GM12864 (cell line): ENCODE measurements at regions not wholly inside any gene's neighbourhood (a gene's known extent, or its start where the extent isn't known, plus 50 kb on each side); places are given as distances from the start of the nearest gene placed in this dataset.

Experiments used
- DNase-seq: peaks from one replicate; pipeline ENCODE4 v3.0.0-alpha.2; 2011; ENCODE audit warnings: low read depth
- H3K4me3 ChIP-seq: 2 replicates; pipeline ENCODE4 v1.5.1; 2011; ENCODE audit warnings: mild to moderate bottlenecking, low read depth, low read length, control low read depth
- TF ChIP-seq, protein P1 (sequence below): IDR thresholded peaks from 2 replicates; pipeline ENCODE4 v1.5.1; 2011; ENCODE audit warnings: low read depth, mild to moderate bottlenecking, moderate library complexity, low read length, control low read depth, inconsistent platforms; ENCODE audit errors: missing control alignments

DNA sequence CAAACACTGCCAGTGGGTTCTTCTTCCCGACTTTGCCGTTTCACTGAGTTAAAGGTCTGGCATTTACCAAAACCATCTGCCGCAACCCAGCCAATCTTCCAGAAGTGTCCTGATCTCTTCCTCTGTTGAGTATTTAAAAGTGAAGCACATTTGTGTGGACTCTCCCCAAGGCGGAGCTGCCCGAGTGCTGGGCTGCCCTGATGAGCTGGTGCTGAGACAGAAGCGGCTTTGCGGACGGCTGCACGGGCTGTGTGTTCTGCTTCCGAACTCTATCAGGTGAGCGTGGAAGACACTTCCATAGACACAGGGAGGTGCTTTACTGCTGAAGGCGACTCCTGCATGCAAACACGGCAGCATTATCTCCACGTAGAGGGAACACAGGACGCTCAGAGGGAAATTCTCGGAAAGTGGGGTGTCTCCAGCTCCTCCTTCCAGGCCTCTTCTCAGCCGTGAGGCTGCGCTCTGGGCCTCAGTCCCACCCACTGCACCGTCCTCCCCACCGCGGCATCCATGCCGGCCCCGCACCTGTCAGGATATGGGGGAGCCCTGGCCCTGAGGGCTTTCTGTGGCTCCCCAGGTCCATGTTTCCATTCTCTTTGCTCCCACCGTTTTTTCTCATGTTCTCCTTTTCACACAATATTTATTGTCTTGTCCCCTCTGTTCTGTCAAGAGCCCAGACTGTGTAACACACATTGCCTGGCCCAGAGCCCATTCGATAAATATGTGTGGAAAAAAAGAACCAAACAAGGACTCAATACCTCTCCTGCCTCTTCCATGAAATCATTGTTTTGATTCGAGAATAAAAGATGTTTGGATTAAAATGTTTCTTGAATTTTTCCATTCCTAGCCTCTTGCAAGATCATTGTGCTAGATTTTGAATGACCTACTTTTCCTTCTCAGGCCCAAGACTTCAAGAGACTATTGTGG, 205.1 kb downstream of the DLL1 start:
- no peak for DNase-seq
- no peak overlapping the region for H3K4me3 ChIP-seq
- TF ChIP-seq, protein P1, sequence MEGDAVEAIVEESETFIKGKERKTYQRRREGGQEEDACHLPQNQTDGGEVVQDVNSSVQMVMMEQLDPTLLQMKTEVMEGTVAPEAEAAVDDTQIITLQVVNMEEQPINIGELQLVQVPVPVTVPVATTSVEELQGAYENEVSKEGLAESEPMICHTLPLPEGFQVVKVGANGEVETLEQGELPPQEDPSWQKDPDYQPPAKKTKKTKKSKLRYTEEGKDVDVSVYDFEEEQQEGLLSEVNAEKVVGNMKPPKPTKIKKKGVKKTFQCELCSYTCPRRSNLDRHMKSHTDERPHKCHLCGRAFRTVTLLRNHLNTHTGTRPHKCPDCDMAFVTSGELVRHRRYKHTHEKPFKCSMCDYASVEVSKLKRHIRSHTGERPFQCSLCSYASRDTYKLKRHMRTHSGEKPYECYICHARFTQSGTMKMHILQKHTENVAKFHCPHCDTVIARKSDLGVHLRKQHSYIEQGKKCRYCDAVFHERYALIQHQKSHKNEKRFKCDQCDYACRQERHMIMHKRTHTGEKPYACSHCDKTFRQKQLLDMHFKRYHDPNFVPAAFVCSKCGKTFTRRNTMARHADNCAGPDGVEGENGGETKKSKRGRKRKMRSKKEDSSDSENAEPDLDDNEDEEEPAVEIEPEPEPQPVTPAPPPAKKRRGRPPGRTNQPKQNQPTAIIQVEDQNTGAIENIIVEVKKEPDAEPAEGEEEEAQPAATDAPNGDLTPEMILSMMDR, result no peak

- no peak overlapping the region for H3K4me3 ChIP-seq
- TF ChIP-seq, protein P1, result no peak
- DNase-seq, result no peak
These were observed 206.6 kb downstream of the DLL1 start for GRCh38 chr6:170084166-170084730.

DNA sequence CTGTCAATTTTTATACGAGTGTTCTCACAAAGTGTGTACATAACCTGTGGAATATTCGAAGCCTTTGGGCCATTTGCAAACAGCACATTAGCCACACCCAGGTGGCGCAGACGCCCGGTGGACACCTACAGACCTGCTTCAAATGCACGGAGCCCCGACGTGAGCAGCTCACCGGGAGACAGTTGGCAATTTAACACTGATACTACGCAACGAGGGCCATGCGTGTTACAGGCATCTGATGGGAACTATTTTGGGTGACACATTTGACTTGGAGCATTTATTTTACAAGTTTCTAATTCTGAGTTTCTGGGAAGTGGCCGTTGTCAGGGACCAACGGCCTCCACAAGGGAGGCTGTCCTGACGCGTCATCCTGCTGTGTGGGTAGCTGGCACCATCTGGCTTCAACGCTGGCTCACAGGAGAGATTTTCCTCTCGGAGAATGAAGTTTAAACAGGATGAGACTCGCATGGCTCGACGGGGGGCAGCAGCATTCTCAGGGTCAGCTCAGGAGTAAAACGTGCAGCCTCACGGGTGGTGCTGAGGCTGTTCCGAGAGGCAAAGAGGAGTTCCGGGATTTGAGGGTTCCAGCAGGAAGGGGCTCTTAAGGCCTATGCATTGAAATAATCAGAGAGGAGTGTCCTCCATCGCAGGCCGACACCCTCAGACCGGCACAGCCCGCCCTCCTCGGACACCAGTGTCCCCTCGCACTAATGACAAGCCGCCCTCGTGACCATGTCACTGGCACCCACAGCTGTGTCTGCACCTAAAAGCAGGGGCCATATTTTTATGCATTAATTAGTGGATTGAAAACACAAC, 207.4 kb downstream of the DLL1 start:
- H3K4me3 ChIP-seq, result no peak overlapping the region
- TF ChIP-seq, protein P1, result no peak
- no peak for DNase-seq

- no peak for DNase-seq
- TF ChIP-seq, protein P1, result no peak
- H3K4me3 ChIP-seq, result no peak overlapping the region
These were observed 208.2 kb downstream of the DLL1 start for GRCh38 chr6:170082531-170083187.

DNA sequence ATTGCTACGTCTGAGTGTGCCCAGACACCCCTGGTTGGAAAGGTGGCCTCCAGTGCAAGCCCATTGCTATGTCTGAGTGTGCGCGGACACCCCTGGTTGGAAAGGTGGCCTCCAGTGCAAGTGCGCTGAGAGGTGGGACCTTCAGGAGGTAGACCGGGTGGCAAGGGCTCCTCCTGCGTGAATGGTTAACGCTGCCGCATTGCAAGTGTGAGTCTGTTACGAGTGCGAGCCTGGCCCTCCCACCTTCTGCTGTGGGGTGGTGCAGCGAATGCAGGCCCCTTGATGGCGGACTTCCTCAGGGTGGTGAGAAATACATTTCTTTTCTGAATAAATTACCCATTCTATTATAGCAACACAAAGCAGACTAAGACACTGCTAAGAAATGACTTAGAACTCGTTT, 208.8 kb downstream of the DLL1 start:
- TF ChIP-seq, protein P1, result no peak
- no peak overlapping the region for H3K4me3 ChIP-seq
- DNase-seq, result no peak

- DNase-seq, result no peak
- no peak overlapping the region for H3K4me3 ChIP-seq
- TF ChIP-seq, protein P1, result no peak
These were observed 209.3 kb downstream of the DLL1 start for GRCh38 chr6:170081556-170081955.
